HG02798 (cell line): ENCODE measurements at regions not wholly inside any gene's neighbourhood (a gene's known extent, or its start where the extent isn't known, plus 50 kb on each side); places are given as distances from the start of the nearest gene placed in this dataset.
"Not testable (repeated sequence)": the region's sequence is repeated elsewhere in the genome, so short reads cannot be mapped to it uniquely, and the experiment has no call there.

ENCODE experiments used
- ATAC-seq: cut with Tn5 transposase; IDR thresholded peaks from one replicate; pipeline ENCODE4 v1.9.1; 2021; ENCODE audit warnings: mild to moderate bottlenecking; ENCODE audit not compliant: unreplicated experiment, poor library complexity

DNA sequence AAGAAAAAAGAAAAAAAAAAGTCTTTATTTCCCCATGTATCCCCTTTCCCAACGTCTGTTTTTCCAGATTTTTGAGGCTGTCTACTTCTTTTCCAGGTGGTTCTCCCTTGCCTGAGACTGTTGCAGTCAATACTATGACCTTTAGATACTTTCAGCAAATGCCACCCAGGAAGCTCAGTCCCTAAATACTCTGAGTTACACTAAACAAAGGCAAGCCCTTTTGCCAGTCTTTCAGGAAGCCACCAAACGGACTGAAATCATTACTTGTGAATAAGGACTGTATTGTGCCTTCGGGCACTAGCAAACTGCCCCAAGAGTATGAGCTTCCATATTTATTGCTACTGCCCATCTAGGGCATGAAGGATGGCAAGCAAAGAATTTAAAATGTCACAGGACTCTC, 621.3 kb downstream of the SUCLG1 start:
- no peak for ATAC-seq

- ATAC-seq: no peak
These were observed 631.5 kb downstream of the SUCLG1 start for GRCh38 chr2:83827618-83828017.

DNA sequence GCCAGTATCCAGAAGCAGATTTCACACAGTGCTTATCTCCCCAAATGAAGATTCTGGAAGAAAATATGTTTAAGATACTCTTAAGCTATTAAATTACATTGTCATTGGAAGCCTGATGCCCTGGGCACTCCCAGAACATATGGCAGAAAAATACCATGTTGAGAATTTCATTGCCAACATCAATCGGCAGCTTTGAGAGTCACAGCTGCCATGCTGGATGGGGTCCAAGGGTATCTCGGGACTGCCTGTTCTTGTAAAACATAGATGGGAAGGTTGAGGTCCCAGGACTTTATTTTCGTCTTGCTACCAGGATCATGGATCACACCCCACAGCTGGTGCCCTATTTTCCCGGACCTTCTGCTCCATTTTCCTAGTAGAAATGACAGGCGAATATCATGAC, 632.5 kb downstream of the SUCLG1 start:
- ATAC-seq: no peak

GRCh38 chr2:83823229-83823628, 635.9 kb downstream of the SUCLG1 start:
- no peak for ATAC-seq

DNA sequence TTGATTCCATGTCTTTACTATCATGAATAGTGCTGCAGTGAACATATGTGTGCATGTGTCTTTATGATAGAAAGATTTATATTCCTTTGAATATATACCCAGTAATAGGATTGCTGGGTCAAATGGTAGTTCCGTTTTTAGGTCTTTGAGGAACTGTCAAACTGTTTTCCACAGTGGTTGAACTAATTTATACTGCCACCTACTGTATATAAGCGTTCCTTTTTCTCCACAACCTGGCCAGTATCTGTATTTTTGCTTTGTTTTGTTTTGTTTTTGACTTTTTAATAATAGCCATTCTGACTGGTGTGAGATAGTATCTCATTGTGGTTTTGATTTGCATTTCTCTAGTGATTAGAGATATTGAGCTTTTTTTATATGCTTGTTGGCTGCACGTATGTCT, 641.6 kb downstream of the SUCLG1 start:
- ATAC-seq: no peak

DNA sequence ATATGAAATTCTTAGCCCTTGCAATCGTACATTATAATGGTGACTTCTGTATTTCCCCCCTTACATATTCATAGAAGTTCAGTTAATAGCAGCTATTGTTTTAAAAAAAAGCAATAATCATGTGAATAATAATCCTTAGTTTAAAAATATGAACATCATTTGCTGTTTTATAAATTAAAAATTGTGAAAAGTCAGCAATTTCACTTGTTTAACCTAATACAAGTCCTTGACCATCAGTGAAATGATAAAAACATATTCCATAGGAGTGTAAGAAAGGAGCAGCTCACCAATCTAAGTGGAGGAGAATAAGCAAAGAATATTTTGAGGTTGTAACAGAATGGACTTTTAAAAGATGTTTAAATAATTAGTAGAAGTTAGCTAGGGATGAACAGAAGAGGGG, 650.2 kb downstream of the SUCLG1 start:
- no peak for ATAC-seq

- no peak for ATAC-seq
These were observed 656.5 kb downstream of the SUCLG1 start for GRCh38 chr2:83802604-83803003.

DNA sequence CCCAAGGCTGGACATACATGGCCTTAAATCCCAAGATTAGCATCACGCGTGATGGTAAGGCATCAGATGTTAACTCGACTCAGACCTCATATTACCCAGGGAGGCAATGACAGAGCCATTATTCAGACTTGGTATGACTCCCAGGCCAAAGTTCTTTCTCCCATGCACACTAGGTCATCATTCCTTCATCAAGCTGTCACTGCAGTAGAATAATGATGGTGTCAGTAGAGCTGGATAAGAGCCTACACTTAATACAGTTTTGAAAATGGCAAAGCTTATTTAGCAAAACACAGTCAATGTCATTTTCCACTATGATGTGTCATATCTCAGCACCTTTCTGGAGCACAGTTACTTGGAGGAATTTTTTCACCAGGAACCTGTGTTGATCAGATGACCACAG, 663.3 kb downstream of the SUCLG1 start:
- ATAC-seq: no peak

DNA sequence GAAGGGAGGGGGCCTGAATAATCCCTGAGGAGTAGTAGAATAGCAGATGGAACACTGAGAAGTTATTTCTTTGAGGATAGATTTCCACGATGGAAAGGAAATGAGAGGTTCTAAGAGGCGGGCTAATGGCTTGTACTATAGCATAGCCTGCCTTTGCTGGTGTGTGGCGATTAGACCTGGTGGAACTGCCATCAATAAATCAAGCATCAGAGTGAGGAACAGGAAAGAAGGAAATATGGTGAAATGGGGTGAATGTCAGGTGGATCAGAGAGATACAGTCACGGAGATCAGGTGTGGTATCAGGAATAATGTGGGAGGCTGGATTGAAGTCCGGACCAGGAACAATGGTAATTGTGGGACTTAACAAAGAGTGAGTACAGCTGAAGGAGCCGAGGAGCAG, 668.6 kb downstream of the SUCLG1 start:
- not testable (repeated sequence) for ATAC-seq

- ATAC-seq: not testable (repeated sequence)
These were observed 669.4 kb downstream of the SUCLG1 start for GRCh38 chr2:83789674-83790073.

GRCh38 chr2:83788938-83789566, 670.0 kb downstream of the SUCLG1 start:
- not testable (repeated sequence) for ATAC-seq

DNA sequence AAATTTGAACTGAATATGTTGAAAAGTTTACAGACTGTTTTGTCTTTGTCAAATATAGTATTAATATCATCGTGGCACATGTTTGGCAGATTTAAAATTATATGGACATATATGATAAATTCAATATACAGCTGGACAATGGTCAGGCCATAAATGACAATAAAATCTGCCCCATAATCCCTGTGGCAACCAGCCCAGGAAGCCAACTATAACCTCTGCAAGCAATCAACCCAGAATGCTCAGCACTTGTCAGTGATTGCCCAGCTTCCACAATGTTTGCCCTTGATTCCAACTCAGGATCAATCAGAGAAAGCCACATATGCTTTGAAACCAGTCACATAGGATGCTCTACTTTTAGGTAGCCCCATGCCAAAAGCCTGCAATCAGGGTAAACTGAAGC, 671.9 kb downstream of the SUCLG1 start:
- no peak for ATAC-seq

DNA sequence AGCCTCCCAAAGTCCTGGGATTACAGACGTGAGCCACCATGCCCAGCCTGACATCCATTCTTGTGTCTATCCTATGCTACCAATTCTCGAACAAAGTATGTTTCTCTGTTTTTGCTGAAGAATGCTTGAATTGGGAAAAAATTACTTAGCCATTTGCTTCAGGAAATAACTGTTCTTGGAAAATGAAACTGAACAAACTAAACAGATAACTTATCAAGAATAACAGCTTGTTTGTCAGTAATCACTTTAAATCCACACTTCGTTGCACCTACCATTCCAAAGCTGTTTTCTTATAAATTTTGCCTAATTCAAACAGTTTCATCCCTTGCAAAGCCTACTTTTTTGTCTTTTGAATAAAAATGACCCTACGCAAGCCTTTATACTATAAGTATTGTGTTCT, 672.9 kb downstream of the SUCLG1 start:
- no peak for ATAC-seq

- no peak for ATAC-seq
These were observed 674.1 kb downstream of the SUCLG1 start for GRCh38 chr2:83784947-83785346.

GRCh38 chr2:83784315-83784714, 674.8 kb downstream of the SUCLG1 start:
- ATAC-seq: no peak

DNA sequence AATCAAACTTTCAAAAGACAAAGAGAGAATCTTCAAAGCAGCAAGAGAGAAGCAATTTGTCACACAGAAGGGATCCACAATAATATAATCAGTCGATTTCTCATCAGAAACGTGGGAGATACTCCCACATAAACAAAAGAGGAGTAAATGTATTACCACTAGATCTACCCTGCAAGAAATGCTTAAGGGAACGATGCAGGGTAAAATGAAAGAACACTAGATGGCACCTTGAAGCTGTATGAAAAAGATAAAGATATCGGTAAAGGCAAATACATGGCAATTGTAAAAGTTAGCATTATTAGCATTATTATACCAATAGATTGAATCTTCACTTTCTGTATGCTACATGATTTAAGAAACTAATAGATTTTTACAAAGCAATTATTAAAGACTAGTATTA, 677.0 kb downstream of the SUCLG1 start:
- no peak for ATAC-seq

GRCh38 chr2:83764447-83765005, 694.6 kb downstream of the SUCLG1 start:
- ATAC-seq: no peak

GRCh38 chr2:83757329-83757728, 701.8 kb downstream of the SUCLG1 start:
- no peak for ATAC-seq

DNA sequence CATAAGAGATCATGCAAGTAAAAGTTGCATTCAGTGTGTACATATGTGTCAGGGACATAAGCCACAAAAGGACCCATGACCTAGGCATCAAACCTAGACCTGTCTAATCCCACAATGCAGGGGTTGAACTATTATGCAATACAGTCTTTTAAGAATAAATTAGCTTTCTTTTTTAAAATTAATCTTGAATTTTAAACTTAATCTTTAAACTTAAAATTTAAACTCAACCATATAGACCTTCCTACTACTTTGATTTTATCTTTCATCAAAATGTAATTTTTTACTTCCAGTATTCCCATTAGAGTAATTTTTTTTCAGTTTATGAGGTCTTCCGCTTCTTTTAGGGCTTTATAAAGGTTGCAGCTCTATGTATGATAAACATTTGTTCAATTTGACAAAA, 702.9 kb downstream of the SUCLG1 start:
- no peak for ATAC-seq

DNA sequence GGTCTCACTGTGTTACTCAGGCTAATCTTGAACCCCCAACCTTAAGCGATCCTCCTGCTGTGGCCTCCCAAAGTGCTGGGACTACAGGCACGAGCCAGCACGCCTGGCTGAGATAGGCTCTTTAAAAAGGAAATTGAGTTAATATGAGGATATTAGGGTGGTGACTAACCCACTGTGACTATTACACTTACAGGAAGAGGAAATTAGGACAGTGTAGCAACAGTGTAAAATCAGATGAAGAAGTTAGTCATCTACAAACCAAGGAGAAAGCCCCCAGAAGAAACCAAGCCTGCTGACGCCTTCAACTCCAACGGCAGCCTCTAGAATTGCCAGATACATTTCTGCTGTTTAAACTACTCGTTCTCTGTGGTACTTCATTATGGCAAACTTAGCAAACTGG, 711.9 kb downstream of the SUCLG1 start:
- ATAC-seq: no peak

GRCh38 chr2:83744855-83745254, 714.2 kb downstream of the SUCLG1 start:
- no peak for ATAC-seq

GRCh38 chr2:83742117-83742782, 716.8 kb downstream of the SUCLG1 start:
- ATAC-seq: no peak
